Lower leg skin (tissue), 4 donors: ENCODE measurements at regions not wholly inside any gene's neighbourhood (a gene's known extent, or its start where the extent isn't known, plus 50 kb on each side); places are given as distances from the start of the nearest gene placed in this dataset.
A peak's percentile ranks its signal among the peaks of the same experiment; 100 is the strongest.

ENCODE experiments used
- DNase-seq, 2 donors: peaks; one replicate each; pipeline ENCODE4 v3.0.0-alpha.2; 2019; ENCODE audit warnings: low spot score in 2 of 2
- H3K4me3 ChIP-seq: fragments of 200-600 bp; sonication (generic); 2 replicates; pipeline ENCODE4 v1.5.1; 2017; ENCODE audit warnings: mild to moderate bottlenecking, low read depth; ENCODE audit not compliant: poor library complexity, severe bottlenecking
- CTCF ChIP-seq, 3 donors: fragments of 450-650 bp; IDR thresholded peaks; one replicate each; pipeline ENCODE4 v1.5.1; 2016; ENCODE audit warnings: antibody characterized with exemption in 3 of 3, mild to moderate bottlenecking in 3 of 3, moderate library complexity in 2 of 3
- POLR2A ChIP-seq, 2 donors: fragments of 450-650 bp; IDR thresholded peaks; one replicate each; pipeline ENCODE4 v1.6.1; 2016 to 2017; ENCODE audit warnings: antibody characterized with exemption in 2 of 2, mild to moderate bottlenecking in 1 of 2, moderate library complexity in 1 of 2
- WGBS, 2 donors: methylation state at CpG; one replicate each; pipeline ENCODE4 v1.1.5; 2018; 5-methylcytosine and 5-hydroxymethylcytosine counted together
- intact Hi-C: fragments of 100-400 bp; cut with DNase I; formaldehyde crosslinking; loops from one replicate; pipeline ENCODE4 v1.15.0; 2023; ENCODE audit warnings: low total_unique reads

GRCh38 chr10:90589825-90590224, 268.0 kb downstream of the HTR7 start:
- TF ChIP-seq POLR2A (IDR thresholded peaks at IDR 0.05) (no peak), CTCF (IDR thresholded peaks at IDR 0.05) (no peak)
- DNase-seq, result no peak
- intact Hi-C loops, result no loop called here
- WGBS, 2 donors, result 70 to 72% methylated on average over 3 of the region's 3 CpGs
- no peak overlapping the region for H3K4me3 ChIP-seq

GRCh38 chr10:90591629-90592028, 266.2 kb downstream of the HTR7 start:
- WGBS, 2 donors, result 58 to 59% methylated on average over 3 of the region's 3 CpGs
- no peak for DNase-seq
- intact Hi-C loops, result no loop called here
- TF ChIP-seq POLR2A (IDR thresholded peaks at IDR 0.05) (no peak), CTCF (IDR thresholded peaks at IDR 0.05) (no peak)
- no peak overlapping the region for H3K4me3 ChIP-seq

GRCh38 chr10:90592638-90593302, 265.1 kb downstream of the HTR7 start:
- H3K4me3 ChIP-seq, result no peak overlapping the region
- 22 to 24% methylated on average over 3 of the region's 3 CpGs for WGBS, 2 donors
- intact Hi-C loops, result no loop called here
- TF ChIP-seq CTCF (IDR thresholded peaks at IDR 0.05) (no peak), POLR2A (IDR thresholded peaks at IDR 0.05) (no peak)
- DNase-seq, result peak in 1 of 2 donors; percentile 83

GRCh38 chr10:90598513-90598912, 259.3 kb downstream of the HTR7 start:
- intact Hi-C loops, result no loop called here
- no peak for DNase-seq
- 62 to 79% methylated on average over 4 of the region's 4 CpGs for WGBS, 2 donors
- no peak for TF ChIP-seq POLR2A (IDR thresholded peaks at IDR 0.05)
- TF ChIP-seq CTCF (IDR thresholded peaks at IDR 0.05), result no peak
- no peak overlapping the region for H3K4me3 ChIP-seq

GRCh38 chr10:90602862-90603610, 254.8 kb downstream of the HTR7 start:
- no peak for DNase-seq
- intact Hi-C loops, result no loop called here
- 46 to 49% methylated on average over 2 of the region's 2 CpGs for WGBS, 2 donors
- no peak overlapping the region for H3K4me3 ChIP-seq
- TF ChIP-seq POLR2A (IDR thresholded peaks at IDR 0.05) (no peak), CTCF (IDR thresholded peaks at IDR 0.05) (no peak)
